OCI-LY7 (cell line): ENCODE measurements at regions not wholly inside any gene's neighbourhood (a gene's known extent, or its start where the extent isn't known, plus 50 kb on each side); places are given as distances from the start of the nearest gene placed in this dataset.

Source experiments
- BruUV-seq: library from RNA; stranded (reverse); fragments of 400-500 nt; replicated peaks from 2 replicates; lab custom pipeline; 2021; lab: Mats Ljungman, UMichigan
- CTCF ChIA-PET: fragments of 300-600 bp; sonication (Branson Sonifier 250); formaldehyde crosslinking; loops from one replicate; lab custom pipeline; 2022; ENCODE audit warnings: antibody characterized with exemption; ENCODE audit not compliant: unreplicated experiment; lab: Charles Lee
- POLR2A ChIA-PET: fragments of 300-600 bp; sonication (Branson Sonifier 250); formaldehyde crosslinking; loops from one replicate; lab custom pipeline; 2022; ENCODE audit warnings: antibody characterized with exemption; lab: Charles Lee
- DNase-seq: peaks from one replicate; pipeline ENCODE4 v3.0.0-alpha.2; 2015; ENCODE audit warnings: low spot score
- H2AFZ ChIP-seq: fragments of 200-600 bp; sonication (generic), shearing (Covaris generic); 2 replicates; pipeline ENCODE4 v1.6.1; 2014; ENCODE audit warnings: mild to moderate bottlenecking, antibody characterized with exemption, low read length, moderate library complexity
- H3K27ac ChIP-seq: fragments of 200-600 bp; sonication (generic); 2 replicates; pipeline ENCODE4 v1.5.1; 2014; ENCODE audit warnings: mixed run types, low read depth, mild to moderate bottlenecking, moderate library complexity, low read length, inconsistent platforms; ENCODE audit not compliant: poor library complexity, severe bottlenecking
- H3K36me3 ChIP-seq: fragments of 200-600 bp; sonication (generic); 2 replicates; pipeline ENCODE4 v1.6.1; 2014; ENCODE audit warnings: mild to moderate bottlenecking, antibody characterized with exemption, low read length, moderate library complexity, mixed read lengths; ENCODE audit not compliant: insufficient read depth
- H3K4me1 ChIP-seq: fragments of 200-600 bp; sonication (generic); 2 replicates; pipeline ENCODE4 v1.5.1; 2014; ENCODE audit warnings: mild to moderate bottlenecking, low read length; ENCODE audit not compliant: insufficient read depth, poor library complexity, severe bottlenecking
- H3K4me2 ChIP-seq: fragments of 200-600 bp; sonication (generic); 2 replicates; pipeline ENCODE4 v1.6.1; 2014; ENCODE audit warnings: mild to moderate bottlenecking, low read length
- H3K4me3 ChIP-seq: fragments of 200-600 bp; sonication (generic); 2 replicates; pipeline ENCODE4 v1.5.1; 2014; ENCODE audit warnings: mild to moderate bottlenecking, low read depth, low read length; ENCODE audit not compliant: poor library complexity, severe bottlenecking
- H3K79me2 ChIP-seq: fragments of 200-600 bp; sonication (generic); 2 replicates; pipeline ENCODE4 v1.6.1; 2016; ENCODE audit warnings: low read depth, mild to moderate bottlenecking, low read length, moderate library complexity, mixed read lengths; ENCODE audit not compliant: insufficient read depth
- H3K9me2 ChIP-seq: fragments of 200-600 bp; sonication (generic); 2 replicates; pipeline ENCODE4 v1.6.1; 2016; ENCODE audit warnings: mild to moderate bottlenecking, low read length, mixed read lengths; ENCODE audit not compliant: insufficient read depth
- H3K9me3 ChIP-seq: fragments of 200-600 bp; sonication (generic); 2 replicates; pipeline ENCODE4 v1.6.1; 2014; ENCODE audit warnings: mild to moderate bottlenecking, mixed run types, low read length, mixed read lengths
- H4K20me1 ChIP-seq: fragments of 200-600 bp; sonication (generic); 2 replicates; pipeline ENCODE4 v1.6.1; 2014; ENCODE audit warnings: mild to moderate bottlenecking, antibody characterized with exemption, low read length, moderate library complexity, mixed read lengths; ENCODE audit not compliant: insufficient read depth
- EZH2phosphoT487 ChIP-seq: fragments of 200-600 bp; sonication (generic); IDR thresholded peaks from 2 replicates; pipeline ENCODE4 v1.6.1; 2018; ENCODE audit warnings: low read depth, borderline replicate concordance, mild to moderate bottlenecking, mixed run types, antibody characterized with exemption, low read length, moderate library complexity, mixed read lengths
- intact Hi-C: fragments of 100-400 bp; cut with micrococcal nuclease; formaldehyde crosslinking; loops from one replicate; pipeline ENCODE4 v1.10.0; 2022; ENCODE audit not compliant: unreplicated experiment
- TF ChIP-seq, protein P1 (sequence below): fragments of 200-600 bp; sonication (generic); conservative IDR thresholded peaks from 2 replicates; pipeline ENCODE4 v1.5.1; 2014; ENCODE audit warnings: mild to moderate bottlenecking, antibody characterized with exemption, low read length, moderate library complexity, mixed read lengths

DNA sequence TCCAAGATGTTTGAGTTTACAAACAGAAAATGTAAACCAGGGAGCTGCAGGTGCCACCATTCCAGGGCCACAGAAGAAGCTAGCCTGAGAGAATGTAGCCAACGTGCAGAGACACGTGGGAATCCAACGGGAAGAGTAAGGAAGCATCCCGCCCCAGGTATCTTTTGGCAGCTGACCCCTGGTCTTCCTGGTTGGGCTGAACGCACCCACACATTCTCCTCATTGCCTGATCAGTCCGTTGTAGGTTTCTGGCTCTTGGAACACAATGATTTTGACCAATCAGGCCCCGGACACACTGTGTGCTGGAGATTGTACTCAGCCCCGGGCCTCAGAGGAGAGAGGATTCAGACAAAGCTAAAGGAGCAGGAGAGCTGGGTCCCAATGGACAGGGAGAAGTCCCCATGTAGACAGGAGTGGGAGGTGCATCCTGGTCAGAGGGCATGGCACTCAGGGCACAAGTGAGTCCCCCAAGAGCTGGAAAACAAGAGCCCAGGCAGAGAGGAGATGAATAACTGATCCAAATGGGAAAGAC lies 102.3 kb downstream of the TPRA1 start:
- ChIA-PET POLR2A (no interaction called here), CTCF (no interaction called here)
- no peak overlapping the region for H3K27ac ChIP-seq
- TF ChIP-seq, protein P1, sequence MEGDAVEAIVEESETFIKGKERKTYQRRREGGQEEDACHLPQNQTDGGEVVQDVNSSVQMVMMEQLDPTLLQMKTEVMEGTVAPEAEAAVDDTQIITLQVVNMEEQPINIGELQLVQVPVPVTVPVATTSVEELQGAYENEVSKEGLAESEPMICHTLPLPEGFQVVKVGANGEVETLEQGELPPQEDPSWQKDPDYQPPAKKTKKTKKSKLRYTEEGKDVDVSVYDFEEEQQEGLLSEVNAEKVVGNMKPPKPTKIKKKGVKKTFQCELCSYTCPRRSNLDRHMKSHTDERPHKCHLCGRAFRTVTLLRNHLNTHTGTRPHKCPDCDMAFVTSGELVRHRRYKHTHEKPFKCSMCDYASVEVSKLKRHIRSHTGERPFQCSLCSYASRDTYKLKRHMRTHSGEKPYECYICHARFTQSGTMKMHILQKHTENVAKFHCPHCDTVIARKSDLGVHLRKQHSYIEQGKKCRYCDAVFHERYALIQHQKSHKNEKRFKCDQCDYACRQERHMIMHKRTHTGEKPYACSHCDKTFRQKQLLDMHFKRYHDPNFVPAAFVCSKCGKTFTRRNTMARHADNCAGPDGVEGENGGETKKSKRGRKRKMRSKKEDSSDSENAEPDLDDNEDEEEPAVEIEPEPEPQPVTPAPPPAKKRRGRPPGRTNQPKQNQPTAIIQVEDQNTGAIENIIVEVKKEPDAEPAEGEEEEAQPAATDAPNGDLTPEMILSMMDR = no peak
- TF ChIP-seq EZH2phosphoT487 = no peak
- H3K9me3 ChIP-seq = no peaks in the 10 kb centered on the region
- BruUV-seq = no TSS peak
- H2AFZ ChIP-seq = no peak overlapping the region
- no peaks in the 10 kb centered on the region for H3K79me2 ChIP-seq
- no peaks in the 10 kb centered on the region for H4K20me1 ChIP-seq
- intact Hi-C loops = no loop called here
- DNase-seq = no peak
- H3K4me3 ChIP-seq = no peak overlapping the region
- H3K9me2 ChIP-seq = no peaks in the 10 kb centered on the region
- H3K4me2 ChIP-seq = no peak overlapping the region
- H3K4me1 ChIP-seq = no peaks in the 10 kb centered on the region
- H3K36me3 ChIP-seq = no peaks in the 10 kb centered on the region

DNA sequence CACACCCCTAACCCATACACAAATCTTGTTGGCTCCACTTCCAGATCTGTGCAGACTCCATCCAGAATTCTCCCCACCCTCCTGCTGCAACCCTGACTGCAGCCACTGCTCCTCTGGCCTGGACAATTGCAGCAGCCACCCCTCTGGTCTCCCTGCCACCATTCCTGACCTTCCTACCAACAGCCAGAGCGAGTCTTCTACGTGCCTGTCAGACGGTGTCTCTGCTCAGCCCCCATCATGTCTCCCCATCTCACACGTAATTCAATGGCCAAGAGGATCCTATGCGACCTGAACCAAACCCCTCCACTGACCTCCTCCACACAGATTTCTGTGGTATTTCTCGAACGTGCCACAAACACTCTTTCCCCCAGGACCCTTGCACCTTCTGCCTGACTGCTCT lies 103.3 kb downstream of the TPRA1 start:
- Histone ChIP-seq H3K9me3 (no peaks in the 10 kb centered on the region), H3K36me3 (no peaks in the 10 kb centered on the region), H3K9me2 (no peaks in the 10 kb centered on the region), H3K4me1 (no peaks in the 10 kb centered on the region), H2AFZ (no peak overlapping the region), H3K4me2 (no peak overlapping the region), H3K79me2 (no peaks in the 10 kb centered on the region), H3K27ac (no peak overlapping the region), H4K20me1 (no peaks in the 10 kb centered on the region), H3K4me3 (no peak overlapping the region)
- ChIA-PET POLR2A (no interaction called here), CTCF (no interaction called here)
- intact Hi-C loops = no loop called here
- no peak for DNase-seq
- no TSS peak for BruUV-seq
- TF ChIP-seq, protein P1 = no peak
- TF ChIP-seq EZH2phosphoT487 = no peak

DNA sequence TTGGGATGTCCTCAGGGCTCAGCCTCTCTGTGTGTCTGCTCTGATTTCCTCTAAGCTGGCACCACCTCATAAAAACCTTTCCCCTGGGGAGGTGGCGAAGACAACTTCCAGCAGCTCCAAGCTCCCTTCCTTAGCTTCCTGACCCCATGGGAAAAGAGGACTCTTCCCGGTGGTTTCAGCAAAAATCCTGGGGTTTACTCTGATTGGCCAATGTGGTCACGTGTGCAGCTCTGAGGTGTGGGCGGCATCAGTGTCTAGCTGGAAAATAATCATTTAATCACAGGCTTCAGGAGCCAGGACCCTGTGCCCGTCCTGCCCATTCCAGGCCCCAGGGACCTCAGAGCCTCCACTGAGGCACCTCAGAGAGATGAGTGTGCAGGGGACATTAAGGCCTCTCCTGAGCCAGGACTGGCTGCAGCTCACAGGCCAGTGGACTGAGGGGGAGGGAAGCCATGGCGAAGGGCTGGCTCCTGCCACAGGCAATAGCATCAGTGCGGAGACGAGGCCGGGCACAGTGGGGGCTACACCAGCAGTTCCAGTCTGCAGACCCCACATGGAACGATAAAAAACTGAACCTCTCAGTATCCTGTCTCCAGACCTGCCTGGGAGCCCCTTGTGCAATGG lies 104.1 kb downstream of the TPRA1 start:
- CTCF ChIA-PET = no interaction called here
- no TSS peak for BruUV-seq
- DNase-seq = no peak

More for the DNA sequence above, 104.1 kb downstream of the TPRA1 start:
- Histone ChIP-seq H3K4me2 (no peak overlapping the region), H4K20me1 (no peaks in the 10 kb centered on the region), H3K27ac (no peak overlapping the region), H2AFZ (no peak overlapping the region), H3K9me3 (no peaks in the 10 kb centered on the region), H3K79me2 (no peaks in the 10 kb centered on the region), H3K4me3 (no peak overlapping the region), H3K4me1 (no peaks in the 10 kb centered on the region), H3K9me2 (no peaks in the 10 kb centered on the region), H3K36me3 (no peaks in the 10 kb centered on the region)
- intact Hi-C loops = no loop called here
- TF ChIP-seq EZH2phosphoT487 = no peak
- TF ChIP-seq, protein P1 = no peak
- POLR2A ChIA-PET = no interaction called here
